ENCODE measurements at regions not wholly inside any gene's neighbourhood (a gene's known extent, or its start where the extent isn't known, plus 50 kb on each side); places are given as distances from the start of the nearest gene placed in this dataset.

DNA sequence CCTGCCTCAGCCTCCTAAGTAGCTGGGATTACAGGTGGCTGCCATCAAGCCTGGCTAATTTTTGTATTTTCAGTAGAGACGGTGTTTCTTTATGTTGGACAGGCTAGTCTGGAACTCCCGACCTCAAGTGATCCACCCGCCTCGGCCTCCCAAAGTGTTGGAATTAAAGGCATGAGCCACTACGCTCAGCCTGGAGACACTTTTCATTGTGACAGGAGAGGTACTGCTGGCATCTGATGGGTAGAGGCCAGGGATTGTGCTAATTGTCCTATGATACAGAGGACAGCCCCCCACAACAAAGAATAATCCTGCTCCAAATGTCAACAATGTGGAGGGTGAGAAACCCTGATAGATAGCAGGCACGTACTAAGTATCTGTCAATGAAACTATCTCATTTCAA lies 91.3 kb upstream of the SLC25A48 start:
- TF ChIP-seq, protein P1, sequence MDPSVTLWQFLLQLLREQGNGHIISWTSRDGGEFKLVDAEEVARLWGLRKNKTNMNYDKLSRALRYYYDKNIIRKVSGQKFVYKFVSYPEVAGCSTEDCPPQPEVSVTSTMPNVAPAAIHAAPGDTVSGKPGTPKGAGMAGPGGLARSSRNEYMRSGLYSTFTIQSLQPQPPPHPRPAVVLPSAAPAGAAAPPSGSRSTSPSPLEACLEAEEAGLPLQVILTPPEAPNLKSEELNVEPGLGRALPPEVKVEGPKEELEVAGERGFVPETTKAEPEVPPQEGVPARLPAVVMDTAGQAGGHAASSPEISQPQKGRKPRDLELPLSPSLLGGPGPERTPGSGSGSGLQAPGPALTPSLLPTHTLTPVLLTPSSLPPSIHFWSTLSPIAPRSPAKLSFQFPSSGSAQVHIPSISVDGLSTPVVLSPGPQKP (IDR thresholded peaks at IDR 0.05; ENCODE audit: low read depth, low read length): no peak
- TF ChIP-seq, protein P2, sequence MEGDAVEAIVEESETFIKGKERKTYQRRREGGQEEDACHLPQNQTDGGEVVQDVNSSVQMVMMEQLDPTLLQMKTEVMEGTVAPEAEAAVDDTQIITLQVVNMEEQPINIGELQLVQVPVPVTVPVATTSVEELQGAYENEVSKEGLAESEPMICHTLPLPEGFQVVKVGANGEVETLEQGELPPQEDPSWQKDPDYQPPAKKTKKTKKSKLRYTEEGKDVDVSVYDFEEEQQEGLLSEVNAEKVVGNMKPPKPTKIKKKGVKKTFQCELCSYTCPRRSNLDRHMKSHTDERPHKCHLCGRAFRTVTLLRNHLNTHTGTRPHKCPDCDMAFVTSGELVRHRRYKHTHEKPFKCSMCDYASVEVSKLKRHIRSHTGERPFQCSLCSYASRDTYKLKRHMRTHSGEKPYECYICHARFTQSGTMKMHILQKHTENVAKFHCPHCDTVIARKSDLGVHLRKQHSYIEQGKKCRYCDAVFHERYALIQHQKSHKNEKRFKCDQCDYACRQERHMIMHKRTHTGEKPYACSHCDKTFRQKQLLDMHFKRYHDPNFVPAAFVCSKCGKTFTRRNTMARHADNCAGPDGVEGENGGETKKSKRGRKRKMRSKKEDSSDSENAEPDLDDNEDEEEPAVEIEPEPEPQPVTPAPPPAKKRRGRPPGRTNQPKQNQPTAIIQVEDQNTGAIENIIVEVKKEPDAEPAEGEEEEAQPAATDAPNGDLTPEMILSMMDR (IDR thresholded peaks at IDR 0.05 in 2 of 3, conservative IDR thresholded peaks at IDR 0.05 in 1 of 3; ENCODE audit: control insufficient read depth in 2 of 3, extremely low read depth in 1 of 3, insufficient read depth in 1 of 3, low read depth in 3 of 3, low read length in 3 of 3): no peak
- TF ChIP-seq EZH2 (IDR thresholded peaks at IDR 0.05; ENCODE audit: borderline replicate concordance, control insufficient read depth, low read depth, low read length) (no peak), POLR2AphosphoS5 (IDR thresholded peaks at IDR 0.05; ENCODE audit: low read length) (no peak), POU2F2 (IDR thresholded peaks at IDR 0.05; ENCODE audit: borderline replicate concordance, low read depth, low read length) (no peak)
- TF ChIP-seq, protein P3, sequence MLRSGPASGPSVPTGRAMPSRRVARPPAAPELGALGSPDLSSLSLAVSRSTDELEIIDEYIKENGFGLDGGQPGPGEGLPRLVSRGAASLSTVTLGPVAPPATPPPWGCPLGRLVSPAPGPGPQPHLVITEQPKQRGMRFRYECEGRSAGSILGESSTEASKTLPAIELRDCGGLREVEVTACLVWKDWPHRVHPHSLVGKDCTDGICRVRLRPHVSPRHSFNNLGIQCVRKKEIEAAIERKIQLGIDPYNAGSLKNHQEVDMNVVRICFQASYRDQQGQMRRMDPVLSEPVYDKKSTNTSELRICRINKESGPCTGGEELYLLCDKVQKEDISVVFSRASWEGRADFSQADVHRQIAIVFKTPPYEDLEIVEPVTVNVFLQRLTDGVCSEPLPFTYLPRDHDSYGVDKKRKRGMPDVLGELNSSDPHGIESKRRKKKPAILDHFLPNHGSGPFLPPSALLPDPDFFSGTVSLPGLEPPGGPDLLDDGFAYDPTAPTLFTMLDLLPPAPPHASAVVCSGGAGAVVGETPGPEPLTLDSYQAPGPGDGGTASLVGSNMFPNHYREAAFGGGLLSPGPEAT (IDR thresholded peaks at IDR 0.05; ENCODE audit: low read depth): no peak
- TF ChIP-seq, protein P4, sequence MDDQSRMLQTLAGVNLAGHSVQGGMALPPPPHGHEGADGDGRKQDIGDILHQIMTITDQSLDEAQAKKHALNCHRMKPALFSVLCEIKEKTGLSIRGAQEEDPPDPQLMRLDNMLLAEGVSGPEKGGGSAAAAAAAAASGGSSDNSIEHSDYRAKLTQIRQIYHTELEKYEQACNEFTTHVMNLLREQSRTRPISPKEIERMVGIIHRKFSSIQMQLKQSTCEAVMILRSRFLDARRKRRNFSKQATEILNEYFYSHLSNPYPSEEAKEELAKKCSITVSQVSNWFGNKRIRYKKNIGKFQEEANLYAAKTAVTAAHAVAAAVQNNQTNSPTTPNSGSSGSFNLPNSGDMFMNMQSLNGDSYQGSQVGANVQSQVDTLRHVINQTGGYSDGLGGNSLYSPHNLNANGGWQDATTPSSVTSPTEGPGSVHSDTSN (IDR thresholded peaks at IDR 0.05; ENCODE audit: insufficient replicate concordance, low read depth, low read length): no peak
- TF ChIP-seq, protein P5, sequence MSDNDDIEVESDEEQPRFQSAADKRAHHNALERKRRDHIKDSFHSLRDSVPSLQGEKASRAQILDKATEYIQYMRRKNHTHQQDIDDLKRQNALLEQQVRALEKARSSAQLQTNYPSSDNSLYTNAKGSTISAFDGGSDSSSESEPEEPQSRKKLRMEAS (IDR thresholded peaks at IDR 0.05; ENCODE audit: low read depth, low read length): no peak

All from GM12878 (cell line).